Natural killer cell treated with Interleukin-12 subunit alpha and Interleukin-12 subunit beta and Interleukin-15 and Interleukin-18, amount 100 ng/mL, for 72 hours (primary cell): ENCODE measurements at regions not wholly inside any gene's neighbourhood (a gene's known extent, or its start where the extent isn't known, plus 50 kb on each side); places are given as distances from the start of the nearest gene placed in this dataset.

Source experiments
- ATAC-seq, 2 donors: fragments of 150-1000 bp; cut with Tn5 transposase in 1 of 2; sonication (Bioruptor Pico), chemical (Tn5 transposase) in 1 of 2; 2 replicates each; pipeline ENCODE4 v1.10.0; 2021
- DNase-seq: peaks from one replicate; pipeline ENCODE4 v3.0.0; 2022; ENCODE audit warnings: low spot score
- H3K27ac Mint-ChIP-seq, 2 donors: 1 replicate in 1 of 2; 2 replicates in 1 of 2; pipeline ENCODE4 v1.8.0; 2022; ENCODE audit warnings: mixed read lengths in 2 of 2, mild to moderate bottlenecking in 1 of 2, moderate library complexity in 1 of 2
- H3K27me3 Mint-ChIP-seq, 2 donors: 1 replicate in 1 of 2; 2 replicates in 1 of 2; pipeline ENCODE4 v1.8.0; 2022; ENCODE audit warnings: mixed read lengths in 2 of 2
- H3K36me3 Mint-ChIP-seq: one replicate; pipeline ENCODE4 v1.8.0; 2022; ENCODE audit warnings: mixed read lengths
- H3K4me1 Mint-ChIP-seq, 2 donors: 1 replicate in 1 of 2; 2 replicates in 1 of 2; pipeline ENCODE4 v1.8.0; 2022; ENCODE audit warnings: low read depth in 2 of 2, mixed read lengths in 2 of 2, mild to moderate bottlenecking in 1 of 2
- H3K4me3 Mint-ChIP-seq: one replicate; pipeline ENCODE4 v1.8.0; 2022; ENCODE audit warnings: mixed read lengths
- H3K9me3 Mint-ChIP-seq: 2 replicates; pipeline ENCODE4 v1.8.0; 2022; ENCODE audit warnings: mixed read lengths

GRCh38 chr14:104245723-104246122 is 107.3 kb downstream of the KIF26A start:
- no peaks in the 10 kb centered on the region for H3K4me1 Mint-ChIP-seq
- H3K9me3 Mint-ChIP-seq = no peaks in the 10 kb centered on the region
- ATAC-seq = no peak
- DNase-seq = no peak
- H3K27me3 Mint-ChIP-seq = peaks cover 3 to 6% of the 10 kb centered on the region in 2 donors
- no peak overlapping the region for H3K4me3 Mint-ChIP-seq
- no peaks in the 10 kb centered on the region for H3K36me3 Mint-ChIP-seq
- H3K27ac Mint-ChIP-seq = no peak overlapping the region

- Mint-ChIP-seq H3K27ac (no peak overlapping the region), H3K27me3 (peaks cover 0 to 5% of the 10 kb centered on the region in 2 donors), H3K36me3 (no peaks in the 10 kb centered on the region), H3K4me1 (no peaks in the 10 kb centered on the region), H3K9me3 (no peaks in the 10 kb centered on the region), H3K4me3 (no peak overlapping the region)
- DNase-seq = peak; percentile 55
- no peak for ATAC-seq
These were observed 108.3 kb downstream of the KIF26A start for GRCh38 chr14:104246401-104247335.

- peaks cover 0 to 2% of the 10 kb centered on the region in 2 donors for H3K27me3 Mint-ChIP-seq
- H3K36me3 Mint-ChIP-seq = no peaks in the 10 kb centered on the region
- no peak overlapping the region for H3K27ac Mint-ChIP-seq
- no peak for ATAC-seq
- H3K4me3 Mint-ChIP-seq = no peak overlapping the region
- peak; percentile 54 for DNase-seq
- no peaks in the 10 kb centered on the region for H3K9me3 Mint-ChIP-seq
- no peaks in the 10 kb centered on the region for H3K4me1 Mint-ChIP-seq
These were observed 109.2 kb downstream of the KIF26A start for GRCh38 chr14:104247336-104248202.

- no peaks in the 10 kb centered on the region for H3K9me3 Mint-ChIP-seq
- no peaks in the 10 kb centered on the region for H3K4me1 Mint-ChIP-seq
- no peak for ATAC-seq
- peaks cover 0 to 2% of the 10 kb centered on the region in 2 donors for H3K27me3 Mint-ChIP-seq
- H3K36me3 Mint-ChIP-seq = no peaks in the 10 kb centered on the region
- no peak for DNase-seq
- H3K27ac Mint-ChIP-seq = no peak overlapping the region
- H3K4me3 Mint-ChIP-seq = no peak overlapping the region
These were observed 110.0 kb downstream of the KIF26A start for GRCh38 chr14:104248203-104249055.

- DNase-seq = peak; percentile 53
- no peaks in the 10 kb centered on the region for H3K36me3 Mint-ChIP-seq
These were observed 110.7 kb downstream of the KIF26A start for GRCh38 chr14:104249089-104249488.

GRCh38 chr14:104249706-104250105 is 111.3 kb downstream of the KIF26A start:
- no peaks in the 10 kb centered on the region for H3K36me3 Mint-ChIP-seq
- H3K4me1 Mint-ChIP-seq = no peaks in the 10 kb centered on the region
- DNase-seq = no peak
- H3K27me3 Mint-ChIP-seq = peaks cover 6 to 7% of the 10 kb centered on the region in 2 donors
- no peak overlapping the region for H3K27ac Mint-ChIP-seq
- H3K4me3 Mint-ChIP-seq = no peak overlapping the region
- no peak for ATAC-seq
- H3K9me3 Mint-ChIP-seq = no peaks in the 10 kb centered on the region

More at GRCh38 chr14:104249089-104249488, 110.7 kb downstream of the KIF26A start:
- peak in 1 of 2 donors; percentile 36 for ATAC-seq
- Mint-ChIP-seq H3K27ac (no peak overlapping the region), H3K4me1 (no peaks in the 10 kb centered on the region), H3K27me3 (peaks cover 1 to 2% of the 10 kb centered on the region in 2 donors), H3K4me3 (no peak overlapping the region), H3K9me3 (no peaks in the 10 kb centered on the region)

GRCh38 chr14:104250175-104250574 is 111.8 kb downstream of the KIF26A start:
- Mint-ChIP-seq H3K27ac (no peak overlapping the region), H3K4me3 (no peak overlapping the region), H3K9me3 (no peaks in the 10 kb centered on the region), H3K36me3 (no peaks in the 10 kb centered on the region), H3K27me3 (peaks cover 6 to 8% of the 10 kb centered on the region in 2 donors), H3K4me1 (no peaks in the 10 kb centered on the region)
- DNase-seq (no peak), ATAC-seq (peak in 1 of 2 donors; percentile 5)

- no peaks in the 10 kb centered on the region for H3K4me1 Mint-ChIP-seq
These were observed 114.1 kb downstream of the KIF26A start for GRCh38 chr14:104252256-104253215.

GRCh38 chr14:104253223-104253822 is 114.9 kb downstream of the KIF26A start:
- H3K9me3 Mint-ChIP-seq = no peaks in the 10 kb centered on the region
- peak in 1 of 2 donors; percentile 23 for ATAC-seq
- H3K4me1 Mint-ChIP-seq = no peaks in the 10 kb centered on the region
- no peak overlapping the region for H3K4me3 Mint-ChIP-seq
- no peaks in the 10 kb centered on the region for H3K36me3 Mint-ChIP-seq
- peaks cover 23 to 31% of the 10 kb centered on the region in 2 donors for H3K27me3 Mint-ChIP-seq
- H3K27ac Mint-ChIP-seq = no peak overlapping the region
- DNase-seq = no peak

More at GRCh38 chr14:104252256-104253215, 114.1 kb downstream of the KIF26A start:
- H3K4me3 Mint-ChIP-seq = no peak overlapping the region
- H3K27ac Mint-ChIP-seq = no peak overlapping the region
- H3K36me3 Mint-ChIP-seq = no peaks in the 10 kb centered on the region
- ATAC-seq (no peak), DNase-seq (no peak)
- H3K27me3 Mint-ChIP-seq = peaks cover 16 to 23% of the 10 kb centered on the region in 2 donors
- H3K9me3 Mint-ChIP-seq = no peaks in the 10 kb centered on the region

GRCh38 chr14:104253901-104254353 is 115.5 kb downstream of the KIF26A start:
- H3K27ac Mint-ChIP-seq = no peak overlapping the region
- H3K36me3 Mint-ChIP-seq = no peaks in the 10 kb centered on the region
- no peak overlapping the region for H3K4me3 Mint-ChIP-seq
- ATAC-seq (no peak), DNase-seq (no peak)
- H3K27me3 Mint-ChIP-seq = peaks cover 23 to 35% of the 10 kb centered on the region in 2 donors
- H3K9me3 Mint-ChIP-seq = no peaks in the 10 kb centered on the region
- H3K4me1 Mint-ChIP-seq = no peaks in the 10 kb centered on the region

- Mint-ChIP-seq H3K27ac (no peak overlapping the region), H3K9me3 (no peaks in the 10 kb centered on the region), H3K27me3 (peaks cover 23 to 42% of the 10 kb centered on the region in 2 donors), H3K4me1 (no peaks in the 10 kb centered on the region), H3K4me3 (no peak overlapping the region), H3K36me3 (no peaks in the 10 kb centered on the region)
- DNase-seq (no peak), ATAC-seq (no peak)
These were observed 116.5 kb downstream of the KIF26A start for GRCh38 chr14:104254735-104255400.
